NB4 (cell line): ENCODE measurements at regions not wholly inside any gene's neighbourhood (a gene's known extent, or its start where the extent isn't known, plus 50 kb on each side); places are given as distances from the start of the nearest gene placed in this dataset.

Experiments
- DNase-seq: peaks from one replicate; pipeline ENCODE4 v3.0.0; 2010; ENCODE audit warnings: low read depth
- H3K4me3 ChIP-seq: one replicate; pipeline ENCODE4 v1.5.1; 2011; ENCODE audit warnings: mild to moderate bottlenecking, low read depth, low read length, moderate library complexity
- MYC ChIP-seq: IDR thresholded peaks from 2 replicates; pipeline ENCODE4 v1.6.1; 2011; ENCODE audit warnings: low read depth, low read length
- POLR2A ChIP-seq: IDR thresholded peaks from 2 replicates; pipeline ENCODE4 v1.6.1; 2011; ENCODE audit warnings: mild to moderate bottlenecking; ENCODE audit not compliant: insufficient read length; ENCODE audit errors: extremely low read depth
- TF ChIP-seq, protein P1 (sequence below): IDR thresholded peaks from 2 replicates; pipeline ENCODE4 v1.6.1; 2011; ENCODE audit warnings: low read depth, low read length
- TF ChIP-seq, protein P2 (sequence below): IDR thresholded peaks from one replicate; pipeline ENCODE4 v1.5.1; 2012; ENCODE audit warnings: low read depth, low read length

DNA sequence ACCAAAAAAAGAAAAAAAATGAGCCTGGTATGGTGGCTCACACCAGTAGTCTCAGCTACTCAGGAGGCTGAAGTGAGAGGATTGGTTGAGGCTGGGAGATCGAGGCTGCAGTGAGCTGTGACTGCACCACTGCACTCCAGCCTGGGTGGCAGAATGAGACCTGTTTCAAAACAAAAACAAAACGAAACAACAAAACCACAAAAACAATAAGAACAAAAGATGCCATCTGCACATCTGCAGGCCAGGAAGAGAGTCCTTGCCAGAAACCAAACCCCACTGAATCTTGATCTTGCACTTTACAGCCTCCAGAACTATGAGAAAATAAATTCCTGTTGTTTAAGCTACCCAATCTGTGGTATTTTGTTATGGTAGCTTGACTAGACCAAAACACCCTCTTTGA is 207.7 kb downstream of the YTHDC2 start:
- H3K4me3 ChIP-seq, result no peak overlapping the region
- TF ChIP-seq, protein P1, sequence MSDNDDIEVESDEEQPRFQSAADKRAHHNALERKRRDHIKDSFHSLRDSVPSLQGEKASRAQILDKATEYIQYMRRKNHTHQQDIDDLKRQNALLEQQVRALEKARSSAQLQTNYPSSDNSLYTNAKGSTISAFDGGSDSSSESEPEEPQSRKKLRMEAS, result no peak
- TF ChIP-seq, protein P2, sequence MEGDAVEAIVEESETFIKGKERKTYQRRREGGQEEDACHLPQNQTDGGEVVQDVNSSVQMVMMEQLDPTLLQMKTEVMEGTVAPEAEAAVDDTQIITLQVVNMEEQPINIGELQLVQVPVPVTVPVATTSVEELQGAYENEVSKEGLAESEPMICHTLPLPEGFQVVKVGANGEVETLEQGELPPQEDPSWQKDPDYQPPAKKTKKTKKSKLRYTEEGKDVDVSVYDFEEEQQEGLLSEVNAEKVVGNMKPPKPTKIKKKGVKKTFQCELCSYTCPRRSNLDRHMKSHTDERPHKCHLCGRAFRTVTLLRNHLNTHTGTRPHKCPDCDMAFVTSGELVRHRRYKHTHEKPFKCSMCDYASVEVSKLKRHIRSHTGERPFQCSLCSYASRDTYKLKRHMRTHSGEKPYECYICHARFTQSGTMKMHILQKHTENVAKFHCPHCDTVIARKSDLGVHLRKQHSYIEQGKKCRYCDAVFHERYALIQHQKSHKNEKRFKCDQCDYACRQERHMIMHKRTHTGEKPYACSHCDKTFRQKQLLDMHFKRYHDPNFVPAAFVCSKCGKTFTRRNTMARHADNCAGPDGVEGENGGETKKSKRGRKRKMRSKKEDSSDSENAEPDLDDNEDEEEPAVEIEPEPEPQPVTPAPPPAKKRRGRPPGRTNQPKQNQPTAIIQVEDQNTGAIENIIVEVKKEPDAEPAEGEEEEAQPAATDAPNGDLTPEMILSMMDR, result no peak
- TF ChIP-seq MYC (no peak), POLR2A (no peak)
- DNase-seq, result no peak

DNA sequence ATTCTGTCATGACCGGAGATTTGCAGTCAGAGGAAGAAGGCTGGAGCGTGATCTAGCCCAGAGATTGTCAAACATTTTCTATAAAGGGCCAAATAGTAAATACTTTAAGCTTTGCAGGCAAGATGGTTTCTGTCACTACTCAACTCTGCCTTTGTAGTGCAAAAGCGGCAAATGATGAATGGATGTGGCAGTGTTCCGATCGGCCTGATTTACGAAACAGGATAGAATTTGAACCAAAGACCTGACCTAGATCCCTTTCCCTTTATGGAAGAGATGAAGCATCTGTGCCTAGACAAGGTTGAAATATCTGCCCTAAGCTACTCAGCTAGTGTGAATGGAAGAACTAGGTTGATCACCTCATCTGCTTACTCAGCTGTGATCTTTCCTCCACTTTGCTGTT is 209.5 kb downstream of the YTHDC2 start:
- no peak for DNase-seq
- TF ChIP-seq MYC (no peak), POLR2A (no peak)
- TF ChIP-seq, protein P1, result no peak
- no peak overlapping the region for H3K4me3 ChIP-seq

DNA sequence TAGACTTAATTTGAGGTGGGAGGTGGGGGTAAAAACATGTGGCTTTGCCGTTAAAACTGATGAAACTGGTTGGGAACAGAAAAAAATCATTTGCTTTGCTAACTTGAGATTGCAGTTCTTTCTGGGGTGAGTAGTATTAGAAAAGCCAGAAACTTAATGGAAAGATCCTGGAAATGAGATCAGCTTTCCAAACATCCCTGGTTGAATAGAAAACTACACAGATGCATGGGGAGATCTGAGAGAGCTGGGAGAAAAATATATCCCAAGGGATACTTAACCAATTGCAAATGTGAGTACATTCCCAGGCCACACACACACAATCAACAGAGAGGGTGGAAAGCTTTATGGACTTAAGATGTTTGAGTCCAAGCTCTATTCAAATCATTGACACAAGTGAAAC is 222.3 kb downstream of the YTHDC2 start:
- H3K4me3 ChIP-seq, result no peak overlapping the region
- TF ChIP-seq, protein P2, result no peak
- no peak for TF ChIP-seq MYC
- TF ChIP-seq, protein P1, result no peak
- no peak for TF ChIP-seq POLR2A
- no peak for DNase-seq

DNA sequence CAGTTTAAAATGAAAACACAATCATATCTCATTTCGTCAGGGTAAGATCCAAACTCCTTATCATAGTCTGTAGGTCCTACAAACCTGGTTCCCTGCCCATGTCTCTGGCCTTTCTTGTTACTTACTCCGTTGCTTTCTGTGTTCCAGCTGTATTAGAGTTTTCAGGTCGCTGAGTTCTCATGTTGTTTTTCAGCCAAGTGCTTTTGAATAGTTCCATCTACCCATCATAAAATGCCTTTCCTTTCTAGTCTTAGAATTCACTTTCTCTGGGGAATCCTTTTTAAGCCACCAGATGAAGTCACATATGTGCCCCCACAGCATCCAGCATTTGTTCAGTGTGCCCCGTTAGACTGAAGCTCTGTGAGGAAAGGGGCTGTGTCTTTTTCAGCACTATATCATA is 228.7 kb downstream of the YTHDC2 start:
- TF ChIP-seq, protein P2, result no peak
- no peak overlapping the region for H3K4me3 ChIP-seq
- no peak for DNase-seq

DNA sequence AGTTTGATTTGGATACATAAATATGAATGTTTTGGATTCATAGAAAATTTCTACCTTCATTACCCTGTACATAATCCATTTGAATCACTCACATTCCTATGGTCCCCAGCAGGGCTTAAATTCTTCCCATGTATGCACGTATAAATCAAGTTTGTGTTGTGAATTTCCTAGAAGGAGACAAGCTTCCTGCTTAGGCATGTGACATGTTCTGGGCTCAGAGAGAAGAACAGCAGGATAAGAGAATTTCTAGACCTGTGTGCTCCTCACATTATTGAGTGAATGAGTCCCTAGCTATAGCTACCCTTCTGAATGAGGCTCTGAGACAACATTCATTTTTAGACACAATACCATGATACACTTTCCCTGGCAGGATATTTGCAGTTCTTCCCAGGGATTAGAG is 229.1 kb downstream of the YTHDC2 start:
- no peak overlapping the region for H3K4me3 ChIP-seq
- DNase-seq, result no peak
- TF ChIP-seq, protein P1, result no peak
- TF ChIP-seq MYC, result no peak
- no peak for TF ChIP-seq POLR2A
- TF ChIP-seq, protein P2, result no peak

DNA sequence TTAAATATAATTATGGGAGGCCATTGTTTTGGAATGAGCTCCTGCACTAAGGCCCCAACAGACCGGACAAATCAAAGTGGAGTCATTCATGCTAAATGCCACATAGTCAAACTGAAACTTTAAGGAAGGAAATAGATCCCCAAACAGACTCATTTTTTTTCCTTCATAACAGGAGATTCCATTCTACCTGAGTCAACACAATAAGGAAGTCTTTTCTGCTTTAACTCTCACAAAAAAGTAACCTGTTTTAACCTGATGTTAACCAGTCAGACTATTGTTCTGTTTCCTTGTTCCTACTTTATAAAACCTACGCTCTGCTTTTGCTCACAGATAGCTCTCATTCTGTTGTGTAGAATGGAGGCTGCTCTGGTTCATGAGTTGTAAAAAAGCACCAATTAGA is 234.9 kb downstream of the YTHDC2 start:
- H3K4me3 ChIP-seq, result no peak overlapping the region
- DNase-seq, result no peak

More for the DNA sequence above, 234.9 kb downstream of the YTHDC2 start:
- TF ChIP-seq, protein P2, result no peak
- TF ChIP-seq POLR2A, result no peak
- TF ChIP-seq, protein P1, result no peak
- no peak for TF ChIP-seq MYC
